Bronchial epithelial cell (primary cell): ENCODE measurements at regions not wholly inside any gene's neighbourhood (a gene's known extent, or its start where the extent isn't known, plus 50 kb on each side); places are given as distances from the start of the nearest gene placed in this dataset.

Experiments used
- DNase-seq: peaks from one replicate; pipeline ENCODE4 v3.0.0-alpha.2; 2010; ENCODE audit warnings: low read depth
- FAIRE-seq: peaks from 2 replicates; lab custom pipeline; 2011; peaks lifted over from hg19 to GRCh38; lab: Jason Lieb, UNC
- H3K27me3 ChIP-seq: 2 replicates; pipeline ENCODE4 v1.5.1; 2011; ENCODE audit warnings: low read length; ENCODE audit not compliant: control insufficient read depth, insufficient read depth
- H3K36me3 ChIP-seq: 2 replicates; pipeline ENCODE4 v1.5.1; 2011; ENCODE audit warnings: low read length; ENCODE audit not compliant: control insufficient read depth, insufficient read depth
- H3K4me3 ChIP-seq: 2 replicates; pipeline ENCODE4 v1.5.1; 2011; ENCODE audit warnings: mild to moderate bottlenecking, low read depth, low read length, control low read depth
- TF ChIP-seq, protein P1 (sequence below): IDR thresholded peaks from 2 replicates; pipeline ENCODE4 v1.5.1; 2011; ENCODE audit warnings: mild to moderate bottlenecking, moderate library complexity, low read length, control low read depth, inconsistent platforms; ENCODE audit not compliant: insufficient read depth, severe bottlenecking

DNA sequence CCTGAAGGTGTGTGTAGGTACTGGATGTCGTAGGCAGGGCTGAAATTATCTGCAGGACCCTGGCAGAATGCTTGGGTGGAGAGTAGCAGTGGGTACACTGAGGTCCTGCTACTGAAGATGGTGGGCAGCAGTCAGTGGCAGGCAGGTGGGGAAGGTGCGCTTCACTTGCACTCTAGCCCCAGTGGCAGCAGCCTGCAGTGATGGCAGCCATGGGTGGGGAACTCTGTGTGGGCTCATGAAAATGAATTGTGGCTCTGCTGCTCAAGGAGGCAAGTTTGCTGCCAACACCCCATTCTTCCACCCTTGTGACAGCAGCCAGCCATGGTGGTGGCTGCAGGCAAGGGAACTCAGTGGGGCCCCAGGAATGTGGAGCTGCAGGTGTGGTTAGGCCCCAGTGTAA lies 1242.7 kb upstream of the MIR17HG start:
- Histone ChIP-seq H3K27me3 (no peaks in the 10 kb centered on the region), H3K4me3 (no peak overlapping the region), H3K36me3 (no peaks in the 10 kb centered on the region)
- no peak for DNase-seq
- TF ChIP-seq, protein P1, sequence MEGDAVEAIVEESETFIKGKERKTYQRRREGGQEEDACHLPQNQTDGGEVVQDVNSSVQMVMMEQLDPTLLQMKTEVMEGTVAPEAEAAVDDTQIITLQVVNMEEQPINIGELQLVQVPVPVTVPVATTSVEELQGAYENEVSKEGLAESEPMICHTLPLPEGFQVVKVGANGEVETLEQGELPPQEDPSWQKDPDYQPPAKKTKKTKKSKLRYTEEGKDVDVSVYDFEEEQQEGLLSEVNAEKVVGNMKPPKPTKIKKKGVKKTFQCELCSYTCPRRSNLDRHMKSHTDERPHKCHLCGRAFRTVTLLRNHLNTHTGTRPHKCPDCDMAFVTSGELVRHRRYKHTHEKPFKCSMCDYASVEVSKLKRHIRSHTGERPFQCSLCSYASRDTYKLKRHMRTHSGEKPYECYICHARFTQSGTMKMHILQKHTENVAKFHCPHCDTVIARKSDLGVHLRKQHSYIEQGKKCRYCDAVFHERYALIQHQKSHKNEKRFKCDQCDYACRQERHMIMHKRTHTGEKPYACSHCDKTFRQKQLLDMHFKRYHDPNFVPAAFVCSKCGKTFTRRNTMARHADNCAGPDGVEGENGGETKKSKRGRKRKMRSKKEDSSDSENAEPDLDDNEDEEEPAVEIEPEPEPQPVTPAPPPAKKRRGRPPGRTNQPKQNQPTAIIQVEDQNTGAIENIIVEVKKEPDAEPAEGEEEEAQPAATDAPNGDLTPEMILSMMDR, result no peak
- no peak for FAIRE-seq

DNA sequence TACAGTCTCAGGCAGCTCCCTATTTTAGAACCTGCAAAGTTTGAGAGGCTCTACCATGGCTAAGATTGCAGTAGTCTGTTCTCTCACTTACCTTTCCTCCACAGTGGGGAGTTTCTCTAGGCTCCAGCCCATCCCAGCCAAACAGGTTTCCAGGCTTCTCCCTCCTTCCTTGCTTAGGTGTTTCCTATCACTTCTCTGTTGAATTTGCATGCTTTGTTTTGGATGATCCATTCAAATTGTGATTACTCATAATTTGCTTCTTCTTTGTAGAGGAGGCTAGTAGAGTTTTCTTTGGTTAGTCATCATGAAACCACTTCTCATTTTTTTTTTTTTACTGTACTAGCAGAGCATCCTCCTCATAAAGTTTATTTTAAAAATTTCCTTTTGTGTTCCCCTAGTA lies 1242.2 kb upstream of the MIR17HG start:
- FAIRE-seq (no peak), DNase-seq (peak; percentile 87)
- no peak overlapping the region for H3K4me3 ChIP-seq
- TF ChIP-seq, protein P1, result no peak
- H3K27me3 ChIP-seq, result no peaks in the 10 kb centered on the region
- no peaks in the 10 kb centered on the region for H3K36me3 ChIP-seq

DNA sequence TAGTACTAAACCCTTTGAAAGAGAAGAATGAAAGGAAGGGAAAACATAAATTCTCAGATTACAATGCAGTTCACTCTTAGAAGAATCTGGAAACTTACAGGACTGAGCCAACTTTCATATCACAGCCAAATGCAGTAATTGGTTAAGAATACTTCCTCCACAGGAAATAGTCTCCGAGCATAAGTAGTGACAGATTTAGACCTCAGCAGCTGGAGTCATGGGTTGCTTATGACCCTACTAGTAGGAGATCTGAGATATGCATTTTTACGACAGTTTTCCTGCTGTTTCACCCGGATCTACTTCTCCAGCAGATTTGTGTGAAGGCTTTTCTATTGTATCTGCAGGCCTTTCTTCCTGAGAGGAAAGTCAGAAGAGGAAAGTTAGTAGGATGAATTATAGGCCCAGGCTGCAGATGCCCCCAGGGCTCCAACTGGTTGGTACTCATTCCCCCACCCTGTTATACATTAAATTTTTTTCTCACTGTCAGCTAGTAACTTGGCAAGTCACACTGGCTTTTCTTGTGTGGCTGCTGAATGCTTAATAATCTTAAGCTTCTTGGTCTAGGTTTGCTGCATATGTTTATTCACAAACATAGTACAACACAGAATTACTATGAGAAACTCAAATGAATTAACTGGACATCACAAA lies 1241.5 kb upstream of the MIR17HG start:
- Histone ChIP-seq H3K4me3 (no peak overlapping the region), H3K27me3 (no peaks in the 10 kb centered on the region), H3K36me3 (no peaks in the 10 kb centered on the region)
- DNase-seq, result peak; percentile 4
- TF ChIP-seq, protein P1, result no peak
- no peak for FAIRE-seq

DNA sequence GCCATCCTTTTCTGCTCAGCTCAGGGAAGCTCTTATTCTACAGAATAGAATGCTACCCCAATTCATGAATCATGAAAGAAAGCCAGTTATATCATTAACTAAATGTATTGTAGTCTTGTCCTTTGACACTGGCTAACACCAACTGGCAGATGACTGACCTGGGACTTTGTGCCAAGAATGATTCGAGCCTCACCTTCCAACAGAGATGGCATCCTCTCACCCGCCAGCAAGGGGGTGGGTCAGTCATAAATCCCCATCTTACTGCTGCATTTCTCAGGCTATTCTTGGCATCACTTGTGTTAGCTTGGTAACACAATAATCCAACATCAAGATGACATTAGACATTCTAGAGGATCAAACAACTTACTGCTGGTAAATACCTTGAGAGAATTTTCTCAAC lies 1239.8 kb upstream of the MIR17HG start:
- Histone ChIP-seq H3K27me3 (no peaks in the 10 kb centered on the region), H3K36me3 (no peaks in the 10 kb centered on the region), H3K4me3 (no peak overlapping the region)
- no peak for FAIRE-seq
- TF ChIP-seq, protein P1, result no peak
- no peak for DNase-seq

DNA sequence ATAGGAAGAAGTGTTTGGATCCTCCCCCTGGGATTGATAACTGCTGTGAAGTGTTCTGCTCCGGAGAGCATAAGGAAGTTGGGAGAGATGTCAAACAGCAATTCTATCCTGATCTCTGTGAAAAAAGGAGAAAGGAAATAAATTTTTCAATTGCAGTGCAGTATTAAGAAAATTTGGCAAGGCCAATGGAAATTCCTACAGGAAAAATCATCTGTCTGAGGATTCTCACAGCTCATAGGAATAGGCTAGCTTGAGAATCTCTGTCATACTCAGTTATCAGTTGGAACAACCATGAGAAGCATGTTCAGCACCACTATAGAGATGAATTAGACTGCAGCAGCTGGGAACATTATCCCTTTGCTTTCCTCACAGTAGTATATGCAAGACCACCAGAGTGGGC lies 1238.9 kb upstream of the MIR17HG start:
- H3K27me3 ChIP-seq, result no peaks in the 10 kb centered on the region
- H3K36me3 ChIP-seq, result no peaks in the 10 kb centered on the region
- no peak for FAIRE-seq
- H3K4me3 ChIP-seq, result no peak overlapping the region
- TF ChIP-seq, protein P1, result no peak
- DNase-seq, result no peak

DNA sequence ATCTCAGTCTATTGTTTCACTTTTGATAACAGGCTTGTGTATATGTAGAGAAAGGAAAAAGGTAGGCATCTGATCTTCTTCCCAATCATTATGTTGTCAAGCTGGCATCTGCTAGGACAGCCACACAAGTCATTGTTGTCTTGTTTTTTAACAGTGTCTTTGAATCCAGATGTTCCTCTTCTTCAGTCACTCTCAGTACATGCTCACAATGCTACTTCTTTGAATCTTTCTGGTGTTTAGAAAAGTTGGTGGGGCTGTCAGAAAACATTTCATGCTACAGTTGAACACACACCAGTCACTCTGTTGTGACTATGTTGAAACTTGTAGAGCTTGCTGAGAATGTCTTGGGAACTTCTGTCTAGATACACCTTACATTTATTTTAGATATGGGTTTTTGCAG lies 1231.4 kb upstream of the MIR17HG start:
- FAIRE-seq, result no peak
- TF ChIP-seq, protein P1, result no peak
- no peak overlapping the region for H3K4me3 ChIP-seq
- H3K36me3 ChIP-seq, result no peaks in the 10 kb centered on the region
- H3K27me3 ChIP-seq, result no peaks in the 10 kb centered on the region
- DNase-seq, result no peak
